ENCODE measurements at regions not wholly inside any gene's neighbourhood (a gene's known extent, or its start where the extent isn't known, plus 50 kb on each side); places are given as distances from the start of the nearest gene placed in this dataset.

DNA sequence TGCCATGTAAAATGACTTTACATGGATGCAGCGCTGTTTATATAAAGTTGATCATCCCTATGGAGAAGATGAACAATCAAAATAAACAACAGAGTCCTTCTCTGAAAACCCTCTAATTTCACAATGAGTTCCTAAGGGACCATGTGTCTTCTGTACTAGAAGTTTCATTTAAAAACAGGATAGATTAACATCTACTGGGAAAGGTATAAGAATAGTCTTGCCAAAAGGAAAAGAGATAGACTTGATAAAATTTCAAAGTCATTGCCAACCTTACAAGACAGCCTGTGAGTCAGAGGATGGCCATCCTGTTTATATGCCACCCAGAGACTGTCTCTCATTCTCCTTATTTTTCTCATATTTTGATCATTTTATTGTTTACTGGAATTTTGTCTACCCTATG is 367.1 kb upstream of the PDE4D start:
- Mint-ChIP-seq H3K36me3 (ENCODE audit: insufficient read depth in 1 of 3, low read depth in 3 of 3) (no peaks in the 10 kb centered on the region), H3K4me1 (peaks cover 0 to 6% of the 10 kb centered on the region in 2 experiments; a peak in 2 of 4 replicates), H3K27ac (no peak overlapping the region), H3K27me3 (ENCODE audit: low read depth) (no peaks in the 10 kb centered on the region), H3K9me3 (no peaks in the 10 kb centered on the region), H3K4me3 (no peak overlapping the region)
- H3K23ac ChIP-seq (ENCODE audit: insufficient read length, low read depth, low read length): no peak overlapping the region
- no peak overlapping the region for H3K4me2 ChIP-seq (ENCODE audit: insufficient read depth, insufficient read length, low read length)
- H3K9ac ChIP-seq (ENCODE audit: extremely low read depth, insufficient read length, low read length): no peak overlapping the region
- H4K91ac ChIP-seq (ENCODE audit: insufficient read length, low read depth, low read length): no peak overlapping the region
- H3K79me1 ChIP-seq (ENCODE audit: insufficient read depth, low read depth, low read length, poor library complexity, severe bottlenecking): no peaks in the 10 kb centered on the region
- H2AFZ ChIP-seq (ENCODE audit: low read length): no peak overlapping the region
- H3K56ac ChIP-seq (ENCODE audit: insufficient read length, low read depth, low read length): no peak overlapping the region
- DNase-seq: no peak
- H3K14ac ChIP-seq (ENCODE audit: insufficient read depth, low read length): no peak overlapping the region
- H3K23me2 ChIP-seq (ENCODE audit: insufficient read length, low read depth, low read length, poor library complexity, severe bottlenecking): no peaks in the 10 kb centered on the region
- H2BK12ac ChIP-seq (ENCODE audit: insufficient read length, low read depth, low read length): no peak overlapping the region
- no peak overlapping the region for H2BK120ac ChIP-seq (ENCODE audit: low read depth, low read length, poor library complexity, severe bottlenecking)
- H3K27me3 ChIP-seq (ENCODE audit: insufficient read depth, low read length): no peaks in the 10 kb centered on the region
- no peaks in the 10 kb centered on the region for H3K9me3 ChIP-seq (ENCODE audit: control insufficient read depth, low read depth, low read length)
- no peak overlapping the region for H2AK5ac ChIP-seq (ENCODE audit: insufficient read length, low read length)
- H3K27ac ChIP-seq (ENCODE audit: insufficient read length, low read depth, low read length): no peak overlapping the region
- no peak overlapping the region for H2BK5ac ChIP-seq (ENCODE audit: insufficient read length, low read length)
- no peak overlapping the region for H2BK20ac ChIP-seq (ENCODE audit: low read depth, low read length, poor library complexity, severe bottlenecking)
- H3K79me2 ChIP-seq (ENCODE audit: insufficient read depth, low read length): no peaks in the 10 kb centered on the region
- no peaks in the 10 kb centered on the region for H3K4me1 ChIP-seq (ENCODE audit: insufficient read depth, low read length)
- no peak overlapping the region for H2BK15ac ChIP-seq (ENCODE audit: low read depth, low read length)
- no peak overlapping the region for H3K4ac ChIP-seq (ENCODE audit: low read depth, low read length)
- H3K18ac ChIP-seq (ENCODE audit: insufficient read length, low read depth, low read length): no peak overlapping the region
- H4K20me1 ChIP-seq (ENCODE audit: control insufficient read depth, insufficient read depth, insufficient read length): no peaks in the 10 kb centered on the region
- WGBS (ENCODE audit: extremely low coverage, insufficient read length, low lambda C conversion rate): no CpG with 5 or more reads among the region's 1 CpG
- no peak overlapping the region for H4K5ac ChIP-seq (ENCODE audit: insufficient read length, low read depth, low read length)
- no peak overlapping the region for H3T11ph ChIP-seq (ENCODE audit: low read length)
- no peak overlapping the region for H4K8ac ChIP-seq (replicated peaks; ENCODE audit: insufficient read length, low read depth, low read length)
- TF ChIP-seq, protein P1, sequence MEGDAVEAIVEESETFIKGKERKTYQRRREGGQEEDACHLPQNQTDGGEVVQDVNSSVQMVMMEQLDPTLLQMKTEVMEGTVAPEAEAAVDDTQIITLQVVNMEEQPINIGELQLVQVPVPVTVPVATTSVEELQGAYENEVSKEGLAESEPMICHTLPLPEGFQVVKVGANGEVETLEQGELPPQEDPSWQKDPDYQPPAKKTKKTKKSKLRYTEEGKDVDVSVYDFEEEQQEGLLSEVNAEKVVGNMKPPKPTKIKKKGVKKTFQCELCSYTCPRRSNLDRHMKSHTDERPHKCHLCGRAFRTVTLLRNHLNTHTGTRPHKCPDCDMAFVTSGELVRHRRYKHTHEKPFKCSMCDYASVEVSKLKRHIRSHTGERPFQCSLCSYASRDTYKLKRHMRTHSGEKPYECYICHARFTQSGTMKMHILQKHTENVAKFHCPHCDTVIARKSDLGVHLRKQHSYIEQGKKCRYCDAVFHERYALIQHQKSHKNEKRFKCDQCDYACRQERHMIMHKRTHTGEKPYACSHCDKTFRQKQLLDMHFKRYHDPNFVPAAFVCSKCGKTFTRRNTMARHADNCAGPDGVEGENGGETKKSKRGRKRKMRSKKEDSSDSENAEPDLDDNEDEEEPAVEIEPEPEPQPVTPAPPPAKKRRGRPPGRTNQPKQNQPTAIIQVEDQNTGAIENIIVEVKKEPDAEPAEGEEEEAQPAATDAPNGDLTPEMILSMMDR (conservative IDR thresholded peaks at IDR 0.05): no peak

Measured in H9 (cell line).